ENCODE measurements at regions not wholly inside any gene's neighbourhood (a gene's known extent, or its start where the extent isn't known, plus 50 kb on each side); places are given as distances from the start of the nearest gene placed in this dataset.

- H3K27ac Mint-ChIP-seq (ENCODE audit: unreplicated experiment), result no peak overlapping the region
- CTCF ChIA-PET, result no interaction called here
- no peak overlapping the region for H3K4me3 Mint-ChIP-seq (ENCODE audit: low read depth, unreplicated experiment)
- no peak for DNase-seq
- no peaks in the 10 kb centered on the region for H3K36me3 Mint-ChIP-seq (ENCODE audit: insufficient read depth, unreplicated experiment)
- no peaks in the 10 kb centered on the region for H3K9me3 Mint-ChIP-seq (ENCODE audit: low read depth, unreplicated experiment)
- peaks cover 61% of the 10 kb centered on the region for H3K27me3 Mint-ChIP-seq (ENCODE audit: unreplicated experiment)
- no peaks in the 10 kb centered on the region for H3K4me1 Mint-ChIP-seq (ENCODE audit: low read depth, unreplicated experiment)
- BruUV-seq (replicated peaks), result no TSS peak
- intact Hi-C loops (cut with micrococcal nuclease; ENCODE audit: unreplicated experiment), result no loop called here
- no peak for TF ChIP-seq CTCF (IDR thresholded peaks at IDR 0.05; ENCODE audit: unreplicated experiment)
Observed at GRCh38 chr3:43905157-43905556, 214.4 kb downstream of the ABHD5 start.

GRCh38 chr3:43906849-43907507 lies 216.2 kb downstream of the ABHD5 start:
- no peak for DNase-seq
- no TSS peak for BruUV-seq (replicated peaks)
- Mint-ChIP-seq H3K27ac (ENCODE audit: unreplicated experiment) (no peak overlapping the region), H3K9me3 (ENCODE audit: low read depth, unreplicated experiment) (no peaks in the 10 kb centered on the region), H3K27me3 (ENCODE audit: unreplicated experiment) (peaks cover 57% of the 10 kb centered on the region), H3K4me3 (ENCODE audit: low read depth, unreplicated experiment) (no peak overlapping the region), H3K4me1 (ENCODE audit: low read depth, unreplicated experiment) (no peaks in the 10 kb centered on the region), H3K36me3 (ENCODE audit: insufficient read depth, unreplicated experiment) (no peaks in the 10 kb centered on the region)
- intact Hi-C loops (cut with micrococcal nuclease; ENCODE audit: unreplicated experiment), result no loop called here
- TF ChIP-seq CTCF (IDR thresholded peaks at IDR 0.05; ENCODE audit: unreplicated experiment), result no peak
- CTCF ChIA-PET, result no interaction called here

- H3K27me3 Mint-ChIP-seq (ENCODE audit: unreplicated experiment), result peaks cover 55% of the 10 kb centered on the region
- H3K4me1 Mint-ChIP-seq (ENCODE audit: low read depth, unreplicated experiment), result no peaks in the 10 kb centered on the region
- no peak overlapping the region for H3K27ac Mint-ChIP-seq (ENCODE audit: unreplicated experiment)
- DNase-seq, result no peak
- no peaks in the 10 kb centered on the region for H3K36me3 Mint-ChIP-seq (ENCODE audit: insufficient read depth, unreplicated experiment)
- H3K9me3 Mint-ChIP-seq (ENCODE audit: low read depth, unreplicated experiment), result no peaks in the 10 kb centered on the region
- CTCF ChIA-PET, result no interaction called here
- intact Hi-C loops (cut with micrococcal nuclease; ENCODE audit: unreplicated experiment), result no loop called here
- no peak overlapping the region for H3K4me3 Mint-ChIP-seq (ENCODE audit: low read depth, unreplicated experiment)
- TF ChIP-seq CTCF (IDR thresholded peaks at IDR 0.05; ENCODE audit: unreplicated experiment), result no peak
- BruUV-seq (replicated peaks), result no TSS peak
Observed at GRCh38 chr3:43907508-43907858, 216.7 kb downstream of the ABHD5 start.

- TF ChIP-seq CTCF (IDR thresholded peaks at IDR 0.05; ENCODE audit: unreplicated experiment), result no peak
- DNase-seq, result no peak
- BruUV-seq (replicated peaks), result no TSS peak
- CTCF ChIA-PET, result no interaction called here
- H3K27ac Mint-ChIP-seq (ENCODE audit: unreplicated experiment), result no peak overlapping the region
- H3K27me3 Mint-ChIP-seq (ENCODE audit: unreplicated experiment), result peaks cover 55% of the 10 kb centered on the region
- intact Hi-C loops (cut with micrococcal nuclease; ENCODE audit: unreplicated experiment), result no loop called here
- no peaks in the 10 kb centered on the region for H3K9me3 Mint-ChIP-seq (ENCODE audit: low read depth, unreplicated experiment)
- no peak overlapping the region for H3K4me3 Mint-ChIP-seq (ENCODE audit: low read depth, unreplicated experiment)
- H3K36me3 Mint-ChIP-seq (ENCODE audit: insufficient read depth, unreplicated experiment), result no peaks in the 10 kb centered on the region
- no peaks in the 10 kb centered on the region for H3K4me1 Mint-ChIP-seq (ENCODE audit: low read depth, unreplicated experiment)
Observed at GRCh38 chr3:43908456-43908855, 217.7 kb downstream of the ABHD5 start.
